H1 (cell line): ENCODE measurements at regions not wholly inside any gene's neighbourhood (a gene's known extent, or its start where the extent isn't known, plus 50 kb on each side); places are given as distances from the start of the nearest gene placed in this dataset.

Experiments
- CTCF ChIA-PET: fragments of 300-600 bp; sonication (Branson Sonifier 250); formaldehyde crosslinking; loops from one replicate; lab custom pipeline; 2021; ENCODE audit not compliant: partially characterized antibody; lab: Charles Lee
- POLR2A ChIA-PET: fragments of 300-600 bp; sonication (Branson Sonifier 250); formaldehyde crosslinking; loops from one replicate; lab custom pipeline; 2021; ENCODE audit warnings: inconsistent platforms; ENCODE audit not compliant: partially characterized antibody; lab: Charles Lee
- DNase-seq, 2 experiments: peaks; one replicate each; pipeline versions ENCODE4 v3.0.0 to v3.0.0-alpha.2; 2010 to 2022; ENCODE audit warnings: low spot score in 2 of 2, low read depth in 1 of 2, mixed read lengths in 1 of 2
- FAIRE-seq: peaks from 2 replicates; lab custom pipeline; 2011; peaks lifted over from hg19 to GRCh38; lab: Jason Lieb, UNC
- H2AFZ ChIP-seq: 2 replicates; pipeline ENCODE4 v1.8.1; 2012; ENCODE audit warnings: low read length, inconsistent platforms
- H2AK5ac ChIP-seq: 2 replicates; pipeline ENCODE4 v1.6.1; 2013; ENCODE audit warnings: low read depth, low read length
- H2BK120ac ChIP-seq: replicated peaks from 2 replicates; pipeline ENCODE3; 2013; ENCODE audit warnings: low read depth, low read length, inconsistent platforms
- H2BK12ac ChIP-seq: 2 replicates; pipeline ENCODE4 v1.6.1; 2013; ENCODE audit warnings: low read depth, low read length
- H2BK15ac ChIP-seq: 2 replicates; pipeline ENCODE4 v1.6.1; 2013; ENCODE audit warnings: low read length
- H2BK20ac ChIP-seq: 2 replicates; pipeline ENCODE4 v1.6.1; 2013; ENCODE audit warnings: low read length
- H2BK5ac ChIP-seq: 2 replicates; pipeline ENCODE4 v1.6.1; 2013; ENCODE audit warnings: low read depth, low read length
- H3K14ac ChIP-seq: 2 replicates; pipeline ENCODE4 v1.6.1; 2013; ENCODE audit warnings: inconsistent platforms; ENCODE audit not compliant: insufficient read length
- H3K18ac ChIP-seq: 2 replicates; pipeline ENCODE4 v1.6.1; 2013; ENCODE audit warnings: low read length; ENCODE audit errors: extremely low read depth
- H3K23ac ChIP-seq: 2 replicates; pipeline ENCODE4 v1.6.1; 2013; ENCODE audit warnings: inconsistent platforms; ENCODE audit not compliant: insufficient read length
- H3K23me2 ChIP-seq: 2 replicates; pipeline ENCODE4 v1.6.1; 2013; ENCODE audit warnings: low read depth, low read length
- H3K27ac ChIP-seq: 2 replicates; pipeline ENCODE4 v1.6.1; 2011; ENCODE audit warnings: low read depth, low read length, inconsistent platforms
- H3K27me3 ChIP-seq, 4 experiments: replicated peaks in 1 of 4; 1 replicate in 1 of 4; 2 replicates in 3 of 4; pipeline versions ENCODE4 v1.6.1 to v1.8.1; 2011 to 2013; ENCODE audit warnings: low read length in 3 of 4, mild to moderate bottlenecking in 3 of 4, inconsistent platforms in 2 of 4, mixed read lengths in 2 of 4, moderate library complexity in 1 of 4; ENCODE audit not compliant: control insufficient read depth in 3 of 4, insufficient read depth in 3 of 4; ENCODE audit errors: extremely low read depth in 1 of 4
- H3K36me3 ChIP-seq, 4 experiments: 2 replicates each; pipeline versions ENCODE4 v1.6.1 to v1.8.1; 2011 to 2013; ENCODE audit warnings: mild to moderate bottlenecking in 4 of 4, low read length in 3 of 4, moderate library complexity in 2 of 4, control low read depth in 1 of 4, inconsistent platforms in 1 of 4; ENCODE audit not compliant: insufficient read depth in 4 of 4, control insufficient read depth in 2 of 4
- H3K4ac ChIP-seq: replicated peaks from 2 replicates; pipeline ENCODE3; 2013; ENCODE audit warnings: low read length, low read depth, mixed read lengths, inconsistent platforms; ENCODE audit not compliant: insufficient read length
- H3K4me1 ChIP-seq, 4 experiments: replicated peaks in 1 of 4; 1 replicate in 1 of 4; 2 replicates in 3 of 4; pipeline versions ENCODE4 v1.6.1 to v1.8.1; 2011 to 2013; ENCODE audit warnings: low read length in 3 of 4, inconsistent platforms in 2 of 4, mixed read lengths in 1 of 4; ENCODE audit not compliant: insufficient read depth in 4 of 4, control insufficient read depth in 3 of 4
- H3K4me2 ChIP-seq, 2 experiments: 2 replicates each; pipeline versions ENCODE4 v1.6.1 to v1.8.1; 2011 to 2013; ENCODE audit warnings: low read depth in 2 of 2, low read length in 2 of 2, control low read depth in 1 of 2, inconsistent platforms in 1 of 2, mild to moderate bottlenecking in 1 of 2; ENCODE audit not compliant: insufficient read depth in 1 of 2
- H3K4me3 ChIP-seq, 4 experiments: fragments of 200-600, 300-600 bp in 1 of 4; sonication (generic), shearing (Covaris generic), sonication (Bioruptor Twin) in 1 of 4; 2 replicates each; pipeline versions ENCODE4 v1.5.1 to v1.8.1; 2011 to 2016; ENCODE audit warnings: low read length in 4 of 4, low read depth in 3 of 4, control low read depth in 2 of 4, inconsistent platforms in 2 of 4, mild to moderate bottlenecking in 2 of 4, mixed read lengths in 1 of 4, moderate library complexity in 1 of 4; ENCODE audit not compliant: insufficient read depth in 2 of 4; ENCODE audit errors: extremely low read depth in 1 of 4
- H3K56ac ChIP-seq: replicated peaks from 2 replicates; pipeline ENCODE3; 2013; ENCODE audit warnings: low read depth, mild to moderate bottlenecking, mixed read lengths, low read length, inconsistent platforms; ENCODE audit not compliant: insufficient read length
- H3K79me1 ChIP-seq: 2 replicates; pipeline ENCODE4 v1.6.1; 2013; ENCODE audit warnings: low read depth, low read length, control low read depth
- H3K79me2 ChIP-seq, 2 experiments: 2 replicates each; pipeline versions ENCODE4 v1.6.1 to v1.8.1; 2012 to 2013; ENCODE audit warnings: low read length in 2 of 2, mild to moderate bottlenecking in 2 of 2, inconsistent platforms in 1 of 2; ENCODE audit not compliant: insufficient read depth in 2 of 2, control insufficient read depth in 1 of 2
- H3K9ac ChIP-seq, 4 experiments: replicated peaks in 1 of 4; 1 replicate in 1 of 4; 2 replicates in 3 of 4; pipeline versions ENCODE4 v1.6.1 to v1.8.1; 2011 to 2013; ENCODE audit warnings: low read depth in 3 of 4, low read length in 3 of 4, control low read depth in 2 of 4, mild to moderate bottlenecking in 2 of 4, moderate library complexity in 2 of 4, inconsistent platforms in 1 of 4; ENCODE audit errors: extremely low read depth in 1 of 4
- H3K9me3 ChIP-seq, 2 experiments: 2 replicates each; pipeline versions ENCODE4 v1.6.1 to v1.8.1; 2012 to 2013; ENCODE audit warnings: mild to moderate bottlenecking in 2 of 2, moderate library complexity in 2 of 2, control low read depth in 1 of 2, inconsistent platforms in 1 of 2, low read depth in 1 of 2, low read length in 1 of 2, mixed read lengths in 1 of 2; ENCODE audit not compliant: insufficient read depth in 2 of 2
- H4K20me1 ChIP-seq, 2 experiments: replicated peaks in 1 of 2; 2 replicates each; pipeline versions ENCODE3 to v1.8.1; 2011 to 2013; ENCODE audit warnings: inconsistent platforms in 2 of 2, low read length in 2 of 2, mild to moderate bottlenecking in 1 of 2; ENCODE audit not compliant: insufficient read depth in 2 of 2, control insufficient read depth in 1 of 2
- H4K5ac ChIP-seq: 2 replicates; pipeline ENCODE4 v1.6.1; 2013; ENCODE audit warnings: low read length, low read depth, mixed read lengths, inconsistent platforms; ENCODE audit not compliant: insufficient read length
- H4K8ac ChIP-seq: 2 replicates; pipeline ENCODE4 v1.8.0; 2013; ENCODE audit warnings: mild to moderate bottlenecking, moderate library complexity, low read length, inconsistent platforms; ENCODE audit not compliant: insufficient read depth; ENCODE audit errors: extremely low read depth
- H4K91ac ChIP-seq: replicated peaks from 2 replicates; pipeline ENCODE3; 2013; ENCODE audit warnings: low read length, mixed read lengths, inconsistent platforms; ENCODE audit not compliant: insufficient read length
- CEBPB ChIP-seq: IDR thresholded peaks from 2 replicates; pipeline ENCODE4 v1.6.1; 2012; ENCODE audit warnings: low read depth, low read length
- CTBP2 ChIP-seq: IDR thresholded peaks from 2 replicates; pipeline ENCODE4 v1.7.0; 2011; ENCODE audit warnings: borderline replicate concordance, mild to moderate bottlenecking, moderate library complexity, mixed read lengths, low read length; ENCODE audit not compliant: insufficient read depth, insufficient read length
- EGR1 ChIP-seq: IDR thresholded peaks from 2 replicates; pipeline ENCODE4 v1.6.1; 2011; ENCODE audit warnings: low read depth, low read length, borderline replicate concordance
- NANOG ChIP-seq: IDR thresholded peaks from 2 replicates; pipeline ENCODE4 v1.6.1; 2011; ENCODE audit warnings: low read length, low read depth, mild to moderate bottlenecking, inconsistent platforms; ENCODE audit not compliant: insufficient read depth, poor library complexity, severe bottlenecking
- SIX5 ChIP-seq: IDR thresholded peaks from 2 replicates; pipeline ENCODE4 v1.6.1; 2011; ENCODE audit warnings: mild to moderate bottlenecking, low read depth, low read length
- SRF ChIP-seq: IDR thresholded peaks from 2 replicates; pipeline ENCODE4 v1.6.1; 2011; ENCODE audit warnings: mild to moderate bottlenecking, low read depth, low read length, moderate library complexity
- SUZ12 ChIP-seq: fragments of 200-600 bp; sonication (generic); IDR thresholded peaks from 2 replicates; pipeline ENCODE4 v1.6.1; 2012; ENCODE audit warnings: mild to moderate bottlenecking, inconsistent platforms, low read length, moderate library complexity, mixed read lengths
- WGBS, 2 experiments: shearing (Covaris generic) in 1 of 2; methylation state at CpG; one replicate each; pipeline versions ENCODE4 v1.1.6 to v1.1.7; 2013 to 2015; ENCODE audit warnings: low lambda C conversion rate in 2 of 2, mixed read lengths in 2 of 2, inconsistent platforms in 1 of 2, low coverage in 1 of 2, missing lambda C conversion rate in 1 of 2; ENCODE audit not compliant: insufficient replicate concordance in 2 of 2, insufficient coverage in 1 of 2, insufficient read length in 1 of 2; ENCODE audit errors: extremely low coverage in 1 of 2, missing lambda C conversion rate in 1 of 2; 5-methylcytosine and 5-hydroxymethylcytosine counted together
- TF ChIP-seq, protein P1 (sequence below): IDR thresholded peaks from 2 replicates; pipeline ENCODE4 v1.6.1; 2012; ENCODE audit warnings: inconsistent platforms

DNA sequence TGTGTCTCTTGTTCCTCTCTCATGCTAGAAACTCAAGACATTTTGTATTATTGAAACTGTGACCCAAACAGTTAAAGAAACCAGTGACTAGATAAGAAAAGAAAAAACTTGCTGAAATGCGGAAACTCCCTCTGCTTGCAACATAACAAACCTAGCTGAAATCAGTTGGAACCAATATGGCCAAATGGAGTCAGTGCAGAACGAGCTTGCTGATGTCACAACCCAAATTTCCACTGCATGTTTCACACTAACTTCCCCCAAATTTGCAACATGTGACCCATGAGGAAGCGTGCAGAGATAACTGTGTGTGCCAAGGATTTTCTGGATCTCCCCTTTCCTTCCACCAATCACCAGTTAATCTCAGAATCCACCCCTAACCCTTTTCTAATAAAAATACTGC, 208.0 kb downstream of the DLEU7 start:
- Histone ChIP-seq H3K36me3 (no peaks in the 10 kb centered on the region), H3K4me1 (peaks cover 0 to 10% (median 3%) of the 10 kb centered on the region in 4 experiments; a peak in 3 of 7 replicates), H3K79me1 (no peaks in the 10 kb centered on the region), H3K27ac (no peak overlapping the region), H2BK120ac (no peak overlapping the region), H3K27me3 (no peaks in the 10 kb centered on the region), H3K9me3 (no peaks in the 10 kb centered on the region), H2AFZ (no peak overlapping the region), H3K14ac (no peak overlapping the region), H3K23me2 (no peaks in the 10 kb centered on the region; the same call in 1 of the 2 replicates), H3K79me2 (no peaks in the 10 kb centered on the region), H3K23ac (no peak overlapping the region), H3K56ac (no peak overlapping the region), H3K4me3 (no peak overlapping the region; a peak in 1 of 8 replicates), H4K20me1 (no peaks in the 10 kb centered on the region), H4K5ac (no peak overlapping the region), H2AK5ac (no peak overlapping the region), H3K4me2 (peak overlapping the region in 1 of 2 experiments; percentile 44; a peak in 2 of 4 replicates), H4K91ac (no peak overlapping the region), H2BK15ac (no peak overlapping the region), H3K18ac (no peak overlapping the region), H3K4ac (no peak overlapping the region), H4K8ac (no peak overlapping the region), H2BK5ac (no peak overlapping the region), H2BK12ac (peak overlapping the region; percentile 7; the same call in 1 of the 2 replicates), H2BK20ac (no peak overlapping the region), H3K9ac (no peak overlapping the region)
- DNase-seq (no peak), FAIRE-seq (no peak)
- TF ChIP-seq CEBPB, result no peak
- no peak for TF ChIP-seq SRF
- TF ChIP-seq SUZ12, result no peak
- TF ChIP-seq CTBP2, result no peak
- TF ChIP-seq, protein P1, sequence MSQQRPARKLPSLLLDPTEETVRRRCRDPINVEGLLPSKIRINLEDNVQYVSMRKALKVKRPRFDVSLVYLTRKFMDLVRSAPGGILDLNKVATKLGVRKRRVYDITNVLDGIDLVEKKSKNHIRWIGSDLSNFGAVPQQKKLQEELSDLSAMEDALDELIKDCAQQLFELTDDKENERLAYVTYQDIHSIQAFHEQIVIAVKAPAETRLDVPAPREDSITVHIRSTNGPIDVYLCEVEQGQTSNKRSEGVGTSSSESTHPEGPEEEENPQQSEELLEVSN, result no peak
- TF ChIP-seq NANOG, result no peak
- TF ChIP-seq EGR1, result no peak
- TF ChIP-seq SIX5, result no peak
- CTCF ChIA-PET, result interaction anchor here (0.5 to 1.0 kb wide), 2 partner anchors 23 to 183 kb away, joined by 3 read pairs; no protein-coding TSS in a partner anchor
- POLR2A ChIA-PET, result no interaction called here
- WGBS, 2 experiments, result 82% methylated on average over 3 of the region's 3 CpGs; no CpG with 5 or more reads in 1 of the 2 experiments
